AG08396 (cell line): ENCODE measurements at regions not wholly inside any gene's neighbourhood (a gene's known extent, or its start where the extent isn't known, plus 50 kb on each side); places are given as distances from the start of the nearest gene placed in this dataset.

Source experiments
- DNase-seq: peaks from one replicate; pipeline ENCODE4 v3.0.0; 2012; ENCODE audit warnings: low spot score, mixed read lengths

DNA sequence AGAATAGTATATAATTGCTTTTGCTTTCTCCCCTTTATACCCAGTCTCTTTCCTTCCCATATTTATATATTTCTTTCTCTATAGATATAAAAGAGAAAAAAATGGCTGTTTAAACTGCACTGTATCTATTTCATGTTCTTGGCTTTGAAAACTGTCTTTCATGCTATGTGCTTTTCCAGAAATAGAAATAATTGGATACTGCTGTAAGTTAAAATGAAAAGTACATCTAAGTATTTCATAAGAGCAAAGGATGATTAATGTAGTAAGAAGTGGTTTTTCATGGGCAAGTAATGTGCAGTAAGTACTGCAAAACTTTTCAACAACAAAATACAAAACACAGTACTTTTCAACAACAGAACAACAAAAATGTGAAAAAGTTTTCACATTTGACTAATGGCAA lies 237.9 kb downstream of the SNCA start:
- DNase-seq, result no peak

DNA sequence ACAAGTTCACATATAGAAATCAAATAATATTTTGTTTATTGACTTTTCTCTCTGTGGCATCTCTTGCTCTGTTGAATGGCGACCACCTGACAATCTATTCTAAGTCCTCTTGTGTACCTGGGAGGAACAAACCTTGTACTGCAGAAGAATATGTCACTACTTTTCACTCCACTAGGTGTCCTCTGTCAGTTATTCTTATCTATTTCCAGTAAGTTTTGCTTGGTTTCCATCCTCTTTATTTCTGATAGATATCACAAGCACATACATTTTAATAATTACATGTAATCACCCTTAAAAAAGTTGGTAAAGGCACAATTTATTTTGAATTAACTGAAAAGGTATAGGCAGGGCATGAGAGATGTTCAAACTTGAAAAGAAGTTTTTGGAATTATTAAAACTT lies 238.4 kb downstream of the SNCA start:
- DNase-seq, result no peak

DNA sequence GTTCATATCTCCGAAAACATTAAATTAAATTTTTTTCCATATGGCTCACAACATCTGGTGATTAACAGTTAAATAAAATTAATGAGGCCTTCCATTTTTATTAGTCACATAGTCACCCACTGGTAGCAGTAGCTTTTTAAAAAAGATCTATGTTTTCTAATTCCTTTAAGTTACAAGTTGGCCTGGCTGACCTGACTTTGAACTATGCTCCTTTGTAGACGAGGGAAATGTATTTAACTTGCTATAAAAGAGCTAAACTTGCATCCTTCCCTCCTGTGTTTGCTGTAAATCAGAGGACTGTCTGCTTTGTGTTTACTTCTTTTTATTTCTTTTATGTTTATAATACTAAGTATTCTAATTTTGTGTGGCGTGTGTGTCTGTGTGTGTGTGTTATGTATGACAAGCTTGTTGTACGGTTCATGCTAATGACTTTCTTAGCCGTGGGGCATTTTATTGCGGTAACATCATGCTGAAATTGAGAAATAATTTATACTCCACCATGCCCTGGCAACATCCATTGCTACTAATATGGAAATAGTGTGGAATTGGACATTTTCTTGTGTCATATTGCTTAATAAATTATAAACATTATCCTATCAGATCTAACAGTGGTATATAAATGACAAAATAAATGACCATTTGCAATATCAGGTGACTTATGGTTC lies 241.7 kb downstream of the SNCA start:
- no peak for DNase-seq

DNA sequence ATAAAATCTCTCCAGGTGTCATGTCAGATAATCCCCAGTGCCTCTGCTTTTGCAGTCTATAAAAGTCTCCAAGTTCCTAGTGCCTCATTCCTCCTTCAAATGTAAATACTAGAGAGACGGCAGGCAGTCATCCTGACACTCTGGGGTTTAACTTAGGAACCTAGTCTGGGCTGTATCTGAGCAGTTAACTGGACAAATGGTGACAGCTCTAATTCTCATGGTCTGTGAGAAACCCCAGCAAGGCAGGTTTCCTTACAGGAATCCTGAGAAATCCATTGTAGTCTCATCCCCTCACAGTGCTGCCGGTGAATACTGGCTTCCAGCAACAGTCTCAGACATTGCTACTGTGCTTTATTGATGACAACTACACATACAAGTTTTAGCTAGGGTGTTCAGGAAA lies 246.8 kb downstream of the SNCA start:
- no peak for DNase-seq

DNA sequence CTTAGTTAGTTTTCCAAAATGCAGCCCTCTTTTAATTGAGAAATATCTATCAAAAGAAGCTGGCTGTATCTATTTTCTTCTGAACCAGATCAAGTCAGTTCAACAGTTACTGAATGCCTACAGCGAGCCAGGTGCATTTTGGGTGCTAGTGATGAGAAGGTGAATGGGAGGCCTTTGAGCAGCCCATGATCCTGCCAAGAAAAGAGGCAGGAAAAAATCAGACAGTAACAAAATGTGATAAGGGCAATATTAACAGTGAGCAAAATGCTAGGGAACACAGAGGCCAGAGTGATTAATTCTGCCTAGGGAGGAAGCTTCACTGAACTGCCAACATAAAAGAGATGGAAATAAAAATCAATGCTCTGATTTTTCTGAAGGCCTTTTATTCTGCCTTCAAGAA lies 248.5 kb downstream of the SNCA start:
- DNase-seq, result no peak

DNA sequence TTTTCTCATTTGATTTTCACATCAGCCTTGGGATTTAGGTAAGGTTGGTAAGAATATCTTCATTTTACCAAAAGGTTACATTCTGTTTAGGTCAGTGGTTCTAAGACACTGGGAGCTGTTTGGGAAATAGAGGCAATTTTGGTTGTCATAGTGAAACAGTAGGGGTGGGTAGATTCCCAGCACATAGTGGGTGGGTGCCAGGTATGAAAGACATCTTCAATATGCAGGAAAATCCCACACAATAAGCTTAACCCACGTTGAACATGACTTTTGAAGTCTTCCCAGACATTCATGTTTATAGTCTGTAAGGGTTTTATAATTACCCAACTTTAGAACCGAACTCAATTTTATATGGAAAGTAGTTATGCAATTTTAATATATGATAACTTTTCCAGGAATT lies 249.6 kb downstream of the SNCA start:
- no peak for DNase-seq

DNA sequence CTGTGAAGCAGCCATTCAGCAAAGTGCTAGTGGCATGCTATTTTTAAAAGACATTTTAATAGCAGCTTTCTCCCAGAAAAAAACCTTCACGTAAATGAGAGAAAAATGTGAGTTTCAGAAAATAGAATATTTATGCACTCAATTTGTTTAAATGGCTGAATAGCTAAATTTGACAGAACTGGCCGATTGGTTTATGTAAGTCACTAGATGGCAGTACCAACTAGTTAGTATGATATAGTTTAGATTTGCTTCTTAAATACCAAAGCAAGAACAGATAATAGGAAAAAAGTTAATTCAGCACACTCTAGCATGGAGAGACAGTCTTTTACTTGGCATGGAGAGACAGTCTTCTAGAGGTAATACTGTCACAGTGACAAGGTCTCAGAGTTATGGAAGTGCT lies 250.1 kb downstream of the SNCA start:
- DNase-seq, result no peak

DNA sequence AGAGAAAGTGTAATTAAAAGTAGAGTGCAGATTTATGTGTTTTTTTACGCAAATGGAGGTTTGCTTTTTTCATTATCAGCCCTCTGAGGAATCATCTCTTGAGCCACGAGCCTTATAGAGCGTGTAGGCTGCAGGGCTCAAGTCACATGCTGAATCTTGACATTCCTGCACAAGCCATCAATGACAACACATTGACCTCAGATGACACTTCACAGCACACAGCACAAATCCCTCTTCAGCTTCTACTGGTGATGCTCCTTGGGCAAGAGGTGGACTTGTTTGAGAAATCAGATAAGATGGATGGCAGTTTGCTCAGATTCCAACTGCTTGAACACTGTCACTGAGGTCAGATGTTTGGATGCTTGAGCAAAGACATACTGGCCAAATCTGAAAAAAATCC lies 250.6 kb downstream of the SNCA start:
- no peak for DNase-seq

DNA sequence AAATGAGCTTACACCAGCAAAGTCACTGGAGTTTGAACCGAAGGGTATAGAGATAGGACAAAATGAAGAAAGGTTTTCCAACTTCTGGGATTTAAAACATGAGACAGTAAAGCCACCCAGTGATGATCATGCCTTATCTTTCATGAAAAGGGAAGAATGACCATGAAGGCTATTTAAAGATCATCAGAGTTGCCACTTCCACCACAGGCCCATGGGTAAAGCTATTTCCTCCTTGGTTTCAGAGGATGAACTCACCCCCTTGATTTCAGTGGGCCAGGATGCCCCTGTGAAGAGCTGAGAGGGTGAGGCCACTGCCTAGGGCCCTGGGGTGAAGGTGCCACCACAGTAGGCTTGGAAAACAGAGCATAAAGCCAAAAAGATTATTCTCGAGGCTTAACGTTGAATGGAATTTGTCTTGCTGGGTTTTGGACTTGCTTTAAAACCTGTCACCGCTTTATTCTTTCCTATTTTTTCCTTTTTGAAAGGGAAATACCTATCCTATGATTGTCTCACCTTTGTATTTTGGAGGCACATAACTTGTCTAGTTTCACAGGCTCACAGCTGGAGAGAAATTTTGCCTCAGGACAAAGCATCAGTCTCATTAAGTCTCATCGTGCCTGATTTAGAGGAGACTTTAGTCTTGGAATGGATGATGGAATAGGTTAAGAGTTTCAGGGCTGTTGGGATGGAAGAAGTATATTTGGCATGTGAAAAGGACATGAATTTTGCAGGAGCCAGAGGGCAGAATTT lies 254.0 kb downstream of the SNCA start:
- no peak for DNase-seq

DNA sequence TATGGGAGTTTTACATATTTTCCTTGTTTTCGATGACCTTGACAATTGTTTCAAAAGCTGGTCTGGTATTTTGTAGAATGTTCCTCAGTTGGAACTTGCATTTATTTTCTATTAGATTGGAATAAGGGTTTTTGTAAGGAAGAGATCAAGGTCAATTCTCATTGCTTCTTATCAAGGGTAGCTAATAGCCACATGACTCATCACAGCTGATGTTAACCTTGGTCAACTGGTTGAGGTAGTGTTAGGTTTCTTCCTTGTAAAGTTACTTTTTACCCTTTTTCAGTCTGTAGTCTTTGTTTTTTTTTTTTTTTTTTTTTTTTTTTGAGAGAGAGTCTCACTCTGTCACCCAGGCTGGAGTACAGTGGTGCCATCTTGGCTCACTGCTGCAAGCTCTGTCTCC lies 257.2 kb downstream of the SNCA start:
- no peak for DNase-seq

DNA sequence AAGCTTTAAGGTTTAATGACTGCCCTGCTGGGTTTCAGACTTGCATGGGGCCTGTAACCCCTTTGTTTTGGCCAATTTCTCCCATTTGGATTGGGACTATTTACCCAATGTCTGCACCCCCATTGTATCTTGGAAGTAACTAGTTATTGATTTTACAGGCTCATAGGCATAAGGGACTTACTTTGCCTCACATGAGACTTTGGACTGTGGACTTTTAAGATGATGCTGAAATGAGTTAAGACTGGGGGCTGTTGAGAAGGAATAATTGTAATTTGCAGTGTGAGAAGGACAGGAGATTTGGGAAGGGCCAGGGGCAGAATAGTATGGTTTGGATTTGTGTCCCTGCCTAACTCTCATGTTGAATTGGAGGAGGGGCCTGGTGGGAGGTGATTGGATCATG lies 260.7 kb downstream of the SNCA start:
- DNase-seq, result no peak

DNA sequence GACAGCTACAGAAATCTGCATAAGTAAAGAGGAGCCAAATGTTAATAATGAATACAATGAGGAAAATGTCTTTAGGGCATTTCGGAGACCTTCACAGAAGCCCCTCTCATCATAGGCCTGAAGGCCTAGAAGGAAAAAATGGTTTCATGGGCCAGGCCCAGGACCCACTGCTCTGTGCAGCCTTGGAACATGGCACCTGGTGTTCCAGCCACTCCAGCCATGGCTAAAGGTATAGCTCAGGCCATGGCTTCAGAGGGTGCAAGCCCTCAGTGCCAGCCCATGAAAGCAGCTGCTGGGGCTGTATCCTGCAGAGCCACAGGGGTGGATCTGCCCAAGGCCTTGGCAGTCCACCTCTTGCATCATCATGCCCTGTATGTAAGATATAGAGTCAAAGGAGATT lies 261.1 kb downstream of the SNCA start:
- no peak for DNase-seq

DNA sequence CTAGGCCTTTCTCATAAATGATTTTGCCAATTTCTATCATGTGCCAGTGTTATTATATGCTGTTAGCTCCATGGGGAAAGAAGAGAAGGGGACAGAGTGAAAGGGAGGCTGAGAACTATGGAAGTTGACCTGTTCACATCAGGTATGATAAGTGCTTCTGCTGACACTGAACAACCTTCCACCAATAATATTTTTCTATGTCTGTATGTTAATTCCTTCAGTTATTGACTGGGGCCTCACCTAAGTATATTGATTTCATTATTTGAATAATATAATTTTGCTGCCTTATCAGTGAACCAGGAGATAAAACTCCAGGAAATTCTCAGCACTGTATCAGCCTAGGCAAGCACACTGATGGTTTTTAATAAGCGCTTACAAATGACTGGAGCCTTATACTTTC lies 262.8 kb downstream of the SNCA start:
- no peak for DNase-seq

DNA sequence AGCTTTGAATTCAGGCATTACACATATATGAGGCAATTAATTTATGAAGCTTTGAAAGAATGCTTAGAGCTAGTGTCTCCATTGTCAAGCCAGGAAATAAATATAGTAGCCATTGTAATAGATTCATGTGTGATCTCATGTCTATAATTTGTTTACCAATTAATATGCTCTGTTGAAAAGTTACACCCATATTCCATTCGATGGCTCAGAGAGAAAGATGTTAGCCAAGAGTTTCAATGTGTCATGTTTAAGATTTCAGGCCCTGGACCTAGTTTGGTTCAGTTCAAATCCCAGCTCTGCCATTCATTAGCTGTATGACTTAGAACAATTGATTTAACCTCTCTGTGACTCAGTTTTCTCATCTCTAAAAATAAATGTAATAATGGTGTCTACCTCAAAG lies 263.3 kb downstream of the SNCA start:
- no peak for DNase-seq

DNA sequence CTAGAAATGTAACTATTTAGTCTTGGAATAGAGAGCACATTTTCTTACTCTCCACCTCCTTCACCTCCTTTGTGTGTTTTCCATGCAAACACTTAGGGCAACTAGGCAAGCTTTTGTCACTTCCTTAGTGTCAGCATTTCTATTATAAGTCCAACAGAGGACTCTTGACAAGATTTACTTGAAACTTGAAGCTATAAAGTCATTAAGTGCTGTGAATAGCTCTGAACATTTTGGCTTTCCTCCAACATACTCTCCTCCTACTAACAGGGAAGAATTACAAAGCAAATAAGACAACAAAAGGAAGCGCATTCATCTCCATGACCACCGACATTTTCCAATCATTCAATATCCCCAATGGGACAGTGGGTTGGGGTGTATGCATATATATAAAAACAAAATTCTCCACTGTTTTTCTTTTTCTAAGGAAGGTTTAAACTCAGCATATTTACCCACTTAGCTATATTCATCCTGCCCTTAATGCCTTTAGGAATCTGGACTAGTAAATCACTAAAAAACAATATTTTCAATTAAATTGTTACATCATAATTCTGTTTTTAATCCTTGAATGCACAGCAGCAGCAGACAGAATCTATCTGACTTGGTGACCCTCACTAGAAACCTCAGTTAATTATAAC lies 264.6 kb downstream of the SNCA start:
- DNase-seq, result no peak

DNA sequence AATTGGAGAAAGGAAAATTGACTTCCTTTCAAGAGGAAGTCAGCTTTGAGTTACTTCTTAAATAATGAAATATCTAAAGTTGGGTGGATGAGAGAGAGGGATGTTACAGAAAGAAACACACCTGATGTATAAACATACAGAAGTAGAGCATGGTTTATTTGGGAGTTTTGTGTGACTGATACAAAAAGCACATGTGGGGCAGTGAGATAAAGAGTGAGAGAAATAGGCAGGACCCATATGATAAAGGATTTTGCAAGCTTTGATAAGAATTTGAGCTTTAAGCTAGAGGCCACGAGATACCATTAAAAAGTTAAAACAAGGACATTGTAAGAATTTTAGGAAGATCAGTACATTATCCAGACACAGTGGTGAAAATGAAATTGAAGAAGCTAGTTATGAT lies 263.3 kb upstream of the GPRIN3 start:
- DNase-seq, result no peak

DNA sequence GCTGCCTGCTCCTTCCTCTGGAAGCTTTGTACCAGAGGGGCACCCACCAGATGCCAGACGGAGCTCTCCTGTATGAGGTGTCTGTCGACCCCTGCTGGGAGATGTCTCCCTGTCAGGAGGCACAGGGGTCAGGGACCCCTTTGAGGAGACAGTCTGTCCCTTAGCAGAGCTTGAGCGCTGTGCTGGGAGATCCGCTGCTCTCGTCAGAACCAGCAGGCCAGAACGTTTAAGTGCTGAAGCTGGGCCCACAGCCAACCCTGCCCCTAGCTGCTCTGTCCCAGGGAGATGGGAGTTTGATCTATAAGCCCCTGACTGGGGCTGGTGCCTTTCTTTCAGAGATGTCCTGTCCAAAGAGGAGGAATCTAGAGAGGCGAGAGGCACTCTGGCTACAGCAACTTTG lies 260.3 kb upstream of the GPRIN3 start:
- DNase-seq, result no peak

DNA sequence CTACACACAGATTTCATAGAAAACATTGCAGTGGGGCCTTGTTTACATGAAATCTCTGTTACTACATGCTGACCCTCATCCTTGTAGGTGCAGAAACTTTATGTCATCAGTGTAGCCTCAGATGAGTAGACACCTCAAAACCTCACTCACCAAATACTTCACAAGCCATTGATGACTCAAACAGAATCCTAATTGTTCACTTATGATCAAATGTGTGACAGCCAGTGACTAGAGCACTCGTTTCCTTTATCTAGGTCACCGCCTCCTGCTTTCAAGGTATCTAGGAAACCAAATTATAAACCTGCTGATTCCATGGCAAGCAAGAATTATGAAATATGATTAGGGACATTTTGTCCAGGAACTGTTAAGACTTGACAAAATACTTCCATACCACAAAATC lies 255.8 kb upstream of the GPRIN3 start:
- no peak for DNase-seq

DNA sequence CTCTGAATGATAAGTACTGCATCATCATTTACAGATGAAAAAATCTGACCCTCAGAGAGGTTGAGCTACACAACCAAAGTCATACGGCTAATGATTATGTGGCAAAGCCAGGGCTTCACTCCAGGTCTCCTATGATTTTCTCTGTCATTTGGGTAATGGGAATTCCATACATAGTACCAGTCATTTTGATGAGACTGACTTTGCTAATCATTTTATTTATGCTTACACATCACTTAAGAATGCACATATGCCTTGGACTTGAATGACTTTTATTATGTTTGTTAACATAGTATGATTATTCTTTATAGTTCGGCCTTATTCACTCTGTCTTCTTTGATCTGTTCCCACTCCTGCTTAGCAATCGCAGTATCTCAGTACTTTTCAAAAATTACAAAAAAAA lies 255.1 kb upstream of the GPRIN3 start:
- no peak for DNase-seq

DNA sequence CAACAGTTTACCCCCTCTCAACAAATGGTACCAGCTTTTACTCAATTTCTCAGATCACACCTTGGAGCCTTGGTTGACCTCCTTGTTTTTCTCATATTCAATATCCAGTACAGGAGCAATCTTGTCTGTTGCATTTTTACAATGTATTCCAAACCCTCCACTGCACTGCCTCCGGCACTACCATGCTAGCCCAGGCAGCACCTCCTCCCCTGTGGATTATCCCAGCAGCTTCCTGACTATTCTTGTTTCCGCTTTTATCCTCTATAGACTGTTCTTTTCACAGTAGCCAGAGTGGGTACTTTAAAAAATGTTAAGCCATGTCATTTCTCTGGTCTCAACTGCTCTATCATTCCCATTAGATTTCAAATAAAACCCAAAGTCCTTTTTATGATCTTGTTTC lies 253.4 kb upstream of the GPRIN3 start:
- no peak for DNase-seq

DNA sequence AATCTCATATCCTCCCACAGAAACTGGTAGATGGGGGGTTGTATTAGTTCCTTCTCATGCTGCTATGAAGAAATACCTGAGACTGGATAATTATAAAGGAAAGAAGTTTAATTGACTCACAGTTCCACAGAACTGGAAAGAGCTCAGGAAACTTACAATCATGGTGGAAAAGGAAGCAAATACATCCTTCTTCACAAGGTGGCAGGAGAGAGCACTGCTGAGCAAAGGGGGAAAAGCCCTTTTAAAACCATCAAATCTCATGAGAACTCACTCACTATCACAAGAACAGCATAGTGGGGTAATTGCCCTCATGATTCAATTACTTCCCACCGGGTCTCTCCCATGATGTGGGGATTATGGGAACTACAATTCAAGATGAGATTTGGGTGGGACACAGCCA lies 250.5 kb upstream of the GPRIN3 start:
- no peak for DNase-seq

DNA sequence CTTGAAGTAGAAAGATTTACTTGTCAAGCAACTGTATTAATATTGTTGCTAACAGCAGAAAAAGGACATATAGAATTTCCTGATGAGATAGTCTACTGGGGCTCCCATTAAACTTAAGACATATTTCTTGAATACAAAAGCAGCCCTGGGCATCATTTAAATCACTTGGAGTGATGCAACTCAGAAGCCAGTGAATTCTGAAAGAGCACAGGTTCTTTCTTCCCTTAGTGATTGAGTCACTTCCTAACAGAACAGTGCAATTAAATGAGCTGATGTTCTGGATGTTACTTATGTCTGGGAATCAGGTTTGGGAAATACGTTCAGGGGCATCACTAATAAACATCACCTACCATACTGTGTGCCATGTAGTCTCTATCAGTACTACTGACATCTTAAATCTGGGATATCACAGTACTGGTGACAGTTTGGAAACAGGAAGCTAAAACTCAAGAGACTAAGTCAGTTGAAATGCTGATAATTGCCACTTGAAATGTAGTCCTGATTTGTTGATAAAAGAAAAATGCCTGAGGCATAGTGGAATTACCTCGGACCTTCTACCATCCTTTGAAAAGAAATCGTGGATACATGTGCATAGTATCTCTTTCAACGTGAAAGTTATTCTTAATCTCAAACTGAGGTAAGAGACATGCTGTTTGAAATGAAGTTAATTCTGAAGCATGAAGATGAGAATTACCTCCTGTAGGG lies 249.2 kb upstream of the GPRIN3 start:
- no peak for DNase-seq

DNA sequence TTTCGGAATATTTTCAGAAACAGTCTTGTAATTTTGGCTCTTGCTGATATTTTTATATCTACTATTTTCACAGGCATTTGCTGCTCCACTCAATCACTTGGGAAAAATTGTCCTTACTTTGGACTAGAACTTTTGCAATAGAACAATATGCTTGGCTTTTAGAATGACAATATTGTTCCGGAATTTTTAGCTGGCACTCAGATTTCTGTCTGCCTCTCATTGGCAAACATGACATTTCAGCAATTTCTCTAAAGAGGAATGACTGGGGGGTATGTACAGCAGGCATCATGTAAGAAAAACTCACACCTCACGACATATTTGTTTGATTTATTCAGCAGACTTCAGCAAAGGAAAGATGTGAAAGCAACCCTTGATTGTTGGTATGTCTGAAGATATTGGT lies 243.6 kb upstream of the GPRIN3 start:
- DNase-seq, result no peak
